Osteoblast (primary cell): ENCODE measurements at regions not wholly inside any gene's neighbourhood (a gene's known extent, or its start where the extent isn't known, plus 50 kb on each side); places are given as distances from the start of the nearest gene placed in this dataset.

ENCODE experiments used
- DNase-seq: peaks from one replicate; pipeline ENCODE4 v3.0.0; 2011; ENCODE audit warnings: low spot score, mixed read lengths; ENCODE audit not compliant: insufficient read length; ENCODE audit errors: missing footprints
- H2AFZ ChIP-seq: 2 replicates; pipeline ENCODE4 v1.6.0; 2011; ENCODE audit warnings: mild to moderate bottlenecking, low read length
- H3K27ac ChIP-seq: 2 replicates; pipeline ENCODE4 v1.5.1; 2011; ENCODE audit warnings: mild to moderate bottlenecking, low read depth, low read length, moderate library complexity
- H3K27me3 ChIP-seq: 2 replicates; pipeline ENCODE4 v1.6.0; 2012; ENCODE audit warnings: mild to moderate bottlenecking, control low read depth, inconsistent platforms, low read length, moderate library complexity; ENCODE audit not compliant: insufficient read depth
- H3K36me3 ChIP-seq: 2 replicates; pipeline ENCODE4 v1.5.1; 2011; ENCODE audit warnings: mild to moderate bottlenecking, low read length, control low read depth, moderate library complexity; ENCODE audit not compliant: insufficient read depth
- H3K4me1 ChIP-seq: 2 replicates; pipeline ENCODE4 v1.5.1; 2011; ENCODE audit warnings: mild to moderate bottlenecking, low read length, control low read depth, moderate library complexity; ENCODE audit not compliant: insufficient read depth
- H3K4me2 ChIP-seq: 2 replicates; pipeline ENCODE4 v1.6.0; 2011; ENCODE audit warnings: mild to moderate bottlenecking, low read length; ENCODE audit not compliant: insufficient read depth
- H3K4me3 ChIP-seq: fragments of 200-600 bp; sonication (generic); 3 replicates; pipeline ENCODE4 v1.5.1; 2012; ENCODE audit warnings: mild to moderate bottlenecking, low read length, inconsistent platforms; ENCODE audit not compliant: insufficient read depth
- H3K79me2 ChIP-seq: 2 replicates; pipeline ENCODE4 v1.6.0; 2012; ENCODE audit warnings: mild to moderate bottlenecking, low read length, control low read depth, inconsistent platforms; ENCODE audit not compliant: insufficient read depth
- H3K9me3 ChIP-seq: 2 replicates; pipeline ENCODE4 v1.5.1; 2011; ENCODE audit warnings: low read depth, low read length, control low read depth
- H4K20me1 ChIP-seq: 2 replicates; pipeline ENCODE4 v1.6.0; 2012; ENCODE audit warnings: mild to moderate bottlenecking, low read length, control low read depth; ENCODE audit not compliant: insufficient read depth
- CTCF ChIP-seq: IDR thresholded peaks from 2 replicates; pipeline ENCODE4 v1.5.1; 2011; ENCODE audit warnings: mild to moderate bottlenecking, low read depth, low read length, moderate library complexity; ENCODE audit errors: extremely low read depth

- no peak overlapping the region for H3K4me3 ChIP-seq
Measured at GRCh38 chr5:71977311-71977710, 130.0 kb upstream of the MAP1B start.

GRCh38 chr5:71978216-71978615 is 129.1 kb upstream of the MAP1B start:
- Histone ChIP-seq H3K27ac (no peak overlapping the region), H3K27me3 (peaks cover 6% of the 10 kb centered on the region), H3K4me1 (no peaks in the 10 kb centered on the region), H3K79me2 (no peaks in the 10 kb centered on the region), H4K20me1 (no peaks in the 10 kb centered on the region), H3K4me3 (no peak overlapping the region), H3K36me3 (no peaks in the 10 kb centered on the region), H2AFZ (no peak overlapping the region), H3K9me3 (no peaks in the 10 kb centered on the region), H3K4me2 (no peak overlapping the region)
- no peak for TF ChIP-seq CTCF
- DNase-seq = no peak

More at GRCh38 chr5:71977311-71977710, 130.0 kb upstream of the MAP1B start:
- Histone ChIP-seq H3K79me2 (no peaks in the 10 kb centered on the region), H3K4me2 (no peak overlapping the region), H4K20me1 (no peaks in the 10 kb centered on the region), H3K9me3 (no peaks in the 10 kb centered on the region), H3K27ac (no peak overlapping the region), H3K36me3 (no peaks in the 10 kb centered on the region), H2AFZ (no peak overlapping the region), H3K4me1 (no peaks in the 10 kb centered on the region), H3K27me3 (peaks cover 6% of the 10 kb centered on the region)
- DNase-seq = no peak
- TF ChIP-seq CTCF = no peak

- no peak for DNase-seq
- no peaks in the 10 kb centered on the region for H3K79me2 ChIP-seq
- H3K4me2 ChIP-seq = no peak overlapping the region
- H3K36me3 ChIP-seq = no peaks in the 10 kb centered on the region
- H3K4me3 ChIP-seq = no peak overlapping the region
- TF ChIP-seq CTCF = no peak
- peaks cover 3% of the 10 kb centered on the region for H3K27me3 ChIP-seq
- no peaks in the 10 kb centered on the region for H3K9me3 ChIP-seq
- H3K27ac ChIP-seq = no peak overlapping the region
- no peaks in the 10 kb centered on the region for H3K4me1 ChIP-seq
- no peaks in the 10 kb centered on the region for H4K20me1 ChIP-seq
- H2AFZ ChIP-seq = no peak overlapping the region
Measured at GRCh38 chr5:71982717-71983395, 124.4 kb upstream of the MAP1B start.

GRCh38 chr5:71986101-71986500 is 121.2 kb upstream of the MAP1B start:
- H3K36me3 ChIP-seq = no peaks in the 10 kb centered on the region
- H3K27ac ChIP-seq = no peak overlapping the region
- no peak overlapping the region for H2AFZ ChIP-seq
- H4K20me1 ChIP-seq = no peaks in the 10 kb centered on the region
- no peak for TF ChIP-seq CTCF
- no peak overlapping the region for H3K4me3 ChIP-seq
- DNase-seq = no peak
- H3K79me2 ChIP-seq = no peaks in the 10 kb centered on the region
- no peaks in the 10 kb centered on the region for H3K27me3 ChIP-seq
- H3K4me1 ChIP-seq = no peaks in the 10 kb centered on the region
- no peak overlapping the region for H3K4me2 ChIP-seq
- no peaks in the 10 kb centered on the region for H3K9me3 ChIP-seq
